Suprapubic skin (tissue), 4 donors: ENCODE measurements at regions not wholly inside any gene's neighbourhood (a gene's known extent, or its start where the extent isn't known, plus 50 kb on each side); places are given as distances from the start of the nearest gene placed in this dataset.

Experiments
- DNase-seq, 2 donors: peaks; one replicate each; pipeline ENCODE4 v3.0.0-alpha.2; 2019; ENCODE audit warnings: low spot score in 2 of 2
- H3K27ac ChIP-seq: fragments of 200-600 bp; sonication (generic); one replicate; pipeline ENCODE4 v1.5.1; 2019
- H3K27me3 ChIP-seq: fragments of 200-600 bp; sonication (generic); one replicate; pipeline ENCODE4 v1.5.1; 2019
- H3K36me3 ChIP-seq: fragments of 200-600 bp; sonication (generic); one replicate; pipeline ENCODE4 v1.5.1; 2019
- H3K4me1 ChIP-seq: fragments of 200-600 bp; sonication (generic); one replicate; pipeline ENCODE4 v1.5.1; 2019
- H3K4me3 ChIP-seq: fragments of 200-600 bp; sonication (generic); one replicate; pipeline ENCODE4 v1.5.1; 2019; ENCODE audit warnings: mild to moderate bottlenecking
- H3K9me3 ChIP-seq: fragments of 200-600 bp; sonication (generic); one replicate; pipeline ENCODE4 v1.5.1; 2019
- EP300 ChIP-seq: sonication (generic); formaldehyde crosslinking; IDR thresholded peaks from one replicate; pipeline ENCODE4 v1.6.1; 2017; ENCODE audit warnings: antibody characterized with exemption
- POLR2A ChIP-seq, 2 donors: fragments of 450-650 bp; IDR thresholded peaks; one replicate each; pipeline ENCODE4 v1.6.1; 2017; ENCODE audit warnings: antibody characterized with exemption in 2 of 2, mild to moderate bottlenecking in 2 of 2, moderate library complexity in 2 of 2
- POLR2AphosphoS5 ChIP-seq, 3 donors: sonication (generic); formaldehyde crosslinking; IDR thresholded peaks; one replicate each; pipeline ENCODE4 v1.6.1; 2017; ENCODE audit warnings: antibody characterized with exemption in 3 of 3
- WGBS: methylation state at CpG from one replicate; pipeline ENCODE4 v1.1.5; 2018; 5-methylcytosine and 5-hydroxymethylcytosine counted together
- TF ChIP-seq, protein P1 (sequence below), 2 donors: fragments of 200-600 bp in 1 of 2; fragments of 450-650 bp in 1 of 2; sonication (generic) in 1 of 2; IDR thresholded peaks; one replicate each; pipeline ENCODE4 v1.5.1; 2016 to 2019; ENCODE audit warnings: antibody characterized with exemption in 2 of 2, mild to moderate bottlenecking in 1 of 2, moderate library complexity in 1 of 2

GRCh38 chr2:133862400-133862977, 294.2 kb upstream of the NCKAP5 start:
- no peaks in the 10 kb centered on the region for H3K9me3 ChIP-seq
- H3K4me3 ChIP-seq, result no peak overlapping the region
- H3K27ac ChIP-seq, result no peak overlapping the region
- no peaks in the 10 kb centered on the region for H3K36me3 ChIP-seq
- no peak for DNase-seq
- H3K4me1 ChIP-seq, result no peaks in the 10 kb centered on the region
- TF ChIP-seq POLR2A (IDR thresholded peaks at IDR 0.05) (no peak), POLR2AphosphoS5 (IDR thresholded peaks at IDR 0.05) (no peak), EP300 (no peak)
- TF ChIP-seq, protein P1, sequence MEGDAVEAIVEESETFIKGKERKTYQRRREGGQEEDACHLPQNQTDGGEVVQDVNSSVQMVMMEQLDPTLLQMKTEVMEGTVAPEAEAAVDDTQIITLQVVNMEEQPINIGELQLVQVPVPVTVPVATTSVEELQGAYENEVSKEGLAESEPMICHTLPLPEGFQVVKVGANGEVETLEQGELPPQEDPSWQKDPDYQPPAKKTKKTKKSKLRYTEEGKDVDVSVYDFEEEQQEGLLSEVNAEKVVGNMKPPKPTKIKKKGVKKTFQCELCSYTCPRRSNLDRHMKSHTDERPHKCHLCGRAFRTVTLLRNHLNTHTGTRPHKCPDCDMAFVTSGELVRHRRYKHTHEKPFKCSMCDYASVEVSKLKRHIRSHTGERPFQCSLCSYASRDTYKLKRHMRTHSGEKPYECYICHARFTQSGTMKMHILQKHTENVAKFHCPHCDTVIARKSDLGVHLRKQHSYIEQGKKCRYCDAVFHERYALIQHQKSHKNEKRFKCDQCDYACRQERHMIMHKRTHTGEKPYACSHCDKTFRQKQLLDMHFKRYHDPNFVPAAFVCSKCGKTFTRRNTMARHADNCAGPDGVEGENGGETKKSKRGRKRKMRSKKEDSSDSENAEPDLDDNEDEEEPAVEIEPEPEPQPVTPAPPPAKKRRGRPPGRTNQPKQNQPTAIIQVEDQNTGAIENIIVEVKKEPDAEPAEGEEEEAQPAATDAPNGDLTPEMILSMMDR (IDR thresholded peaks at IDR 0.05), result no peak
- no peaks in the 10 kb centered on the region for H3K27me3 ChIP-seq
- WGBS, result 73% methylated on average over 2 of the region's 4 CpGs

DNA sequence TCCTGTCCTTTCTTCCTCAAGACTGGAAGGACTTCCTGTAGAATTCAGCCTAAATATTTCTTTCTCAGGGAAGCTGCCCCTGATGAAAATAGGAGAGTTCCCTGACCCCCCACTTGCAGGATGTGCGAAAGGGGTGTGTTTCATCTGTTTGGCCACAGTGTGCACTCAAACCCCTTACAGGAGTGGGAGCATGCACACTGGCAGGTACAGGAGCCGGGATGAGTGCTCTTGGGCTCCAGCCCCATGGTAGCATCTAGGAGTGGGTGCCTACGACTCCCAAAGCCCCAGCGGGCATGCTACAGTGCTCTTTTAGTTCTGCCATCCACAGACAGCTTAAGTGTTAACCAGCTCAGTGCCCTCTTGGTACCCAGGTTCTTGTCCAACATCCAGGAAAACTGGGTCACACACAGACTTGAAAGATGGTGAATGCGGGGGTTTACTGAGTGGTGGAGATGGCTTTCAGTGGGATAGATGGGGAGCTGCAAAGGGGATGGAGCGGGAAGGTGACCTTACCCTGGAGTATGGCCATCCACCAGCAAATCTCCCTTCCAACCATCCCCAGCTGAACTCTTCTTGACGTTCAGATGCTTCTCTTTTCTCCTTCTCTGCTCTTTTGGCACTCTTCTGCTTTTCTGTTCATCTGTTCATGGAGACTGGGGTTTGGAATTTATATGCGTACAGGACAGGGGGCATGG, 295.0 kb upstream of the NCKAP5 start:
- Histone ChIP-seq H3K27me3 (no peaks in the 10 kb centered on the region), H3K4me3 (no peak overlapping the region), H3K36me3 (no peaks in the 10 kb centered on the region), H3K4me1 (no peaks in the 10 kb centered on the region), H3K9me3 (no peaks in the 10 kb centered on the region), H3K27ac (no peak overlapping the region)
- 85% methylated on average over 8 of the region's 8 CpGs for WGBS
- TF ChIP-seq EP300, result no peak
- no peak for TF ChIP-seq POLR2A (IDR thresholded peaks at IDR 0.05)
- no peak for TF ChIP-seq POLR2AphosphoS5 (IDR thresholded peaks at IDR 0.05)
- TF ChIP-seq, protein P1 (IDR thresholded peaks at IDR 0.05), result no peak
- DNase-seq, result no peak

DNA sequence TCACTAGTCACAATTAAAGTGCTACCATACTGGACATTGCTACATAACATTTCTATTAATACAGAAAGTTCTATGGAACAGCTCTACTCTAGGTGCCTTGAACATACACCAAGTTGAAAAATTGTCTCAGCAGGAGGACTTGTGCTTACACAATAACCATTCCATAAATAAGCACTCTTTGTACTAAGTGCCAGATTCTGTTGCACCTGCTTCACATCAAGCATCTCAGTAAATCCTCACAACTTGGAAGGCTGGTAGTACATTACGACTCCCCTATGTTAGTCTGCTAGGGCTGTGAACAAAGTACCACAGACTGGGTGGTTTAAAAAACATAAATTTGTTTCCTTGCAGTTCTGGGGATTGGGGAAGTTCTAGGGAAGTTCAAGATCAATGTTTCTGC, 296.9 kb upstream of the NCKAP5 start:
- Histone ChIP-seq H3K27me3 (no peaks in the 10 kb centered on the region), H3K36me3 (no peaks in the 10 kb centered on the region), H3K4me3 (no peak overlapping the region), H3K27ac (no peak overlapping the region), H3K4me1 (no peaks in the 10 kb centered on the region), H3K9me3 (peaks cover under 1% of the 10 kb centered on the region)
- WGBS, result 90% methylated on average over 1 of the region's 1 CpG
- DNase-seq, result no peak
- no peak for TF ChIP-seq POLR2AphosphoS5 (IDR thresholded peaks at IDR 0.05)
- TF ChIP-seq EP300, result no peak
- TF ChIP-seq, protein P1 (IDR thresholded peaks at IDR 0.05), result no peak
- TF ChIP-seq POLR2A (IDR thresholded peaks at IDR 0.05), result no peak

DNA sequence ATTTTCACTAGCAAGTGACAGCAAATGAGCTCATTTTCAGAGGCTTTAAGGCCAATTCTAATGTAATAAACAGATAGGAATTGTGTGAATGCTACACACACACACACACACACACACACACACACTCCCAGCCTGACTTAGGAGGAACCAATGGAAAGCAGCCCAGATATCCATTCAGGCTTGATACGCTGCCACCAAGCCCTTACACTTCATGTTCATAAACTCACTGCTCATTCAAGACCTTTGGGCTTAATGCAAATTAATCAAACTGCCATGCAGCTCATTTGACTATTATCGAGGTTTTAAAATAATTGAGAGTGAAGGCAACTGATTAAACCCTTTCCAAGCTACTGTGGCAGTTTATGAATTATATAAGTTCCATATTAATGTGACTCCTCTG, 298.9 kb upstream of the NCKAP5 start:
- H3K4me1 ChIP-seq, result no peaks in the 10 kb centered on the region
- 50% methylated on average over 2 of the region's 2 CpGs for WGBS

More for the DNA sequence above, 298.9 kb upstream of the NCKAP5 start:
- Histone ChIP-seq H3K36me3 (no peaks in the 10 kb centered on the region), H3K27ac (no peak overlapping the region), H3K9me3 (peaks cover 6% of the 10 kb centered on the region), H3K27me3 (no peaks in the 10 kb centered on the region), H3K4me3 (no peak overlapping the region)
- DNase-seq, result no peak
- TF ChIP-seq POLR2AphosphoS5 (IDR thresholded peaks at IDR 0.05) (no peak), POLR2A (IDR thresholded peaks at IDR 0.05) (no peak), EP300 (no peak)
- TF ChIP-seq, protein P1 (IDR thresholded peaks at IDR 0.05), result no peak
